B cell (primary cell): ENCODE measurements at regions not wholly inside any gene's neighbourhood (a gene's known extent, or its start where the extent isn't known, plus 50 kb on each side); places are given as distances from the start of the nearest gene placed in this dataset.

Source experiments
- EZH2 ChIP-seq: IDR thresholded peaks from 2 replicates; pipeline ENCODE4 v1.6.1; 2012; ENCODE audit warnings: borderline replicate concordance, low read depth, mild to moderate bottlenecking, moderate library complexity, low read length; ENCODE audit not compliant: insufficient read depth, poor library complexity, severe bottlenecking
- TF ChIP-seq, protein P1 (sequence below): fragments of 200-600 bp; IDR thresholded peaks from one replicate; pipeline ENCODE4 v1.8.0; 2022; ENCODE audit warnings: antibody characterized with exemption, mild to moderate bottlenecking

DNA sequence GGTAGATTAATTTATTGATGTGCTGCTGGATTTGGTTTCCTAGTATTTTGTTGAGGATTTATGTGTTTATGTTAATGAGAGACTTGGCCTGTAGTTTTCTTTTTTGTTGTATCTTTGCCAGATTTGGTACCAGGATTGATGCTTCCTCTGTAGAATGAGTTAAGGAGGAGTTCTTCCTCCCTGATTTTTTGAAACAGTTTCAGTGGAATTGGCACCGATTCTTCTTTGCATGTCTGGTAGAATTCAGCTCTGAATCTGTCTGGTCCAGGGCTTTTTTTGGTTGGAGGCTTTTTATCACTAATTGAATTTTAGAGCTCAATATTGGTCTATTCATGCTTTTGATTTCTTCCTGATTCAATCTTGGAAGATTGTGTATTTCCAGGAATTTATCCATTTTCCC, 174.0 kb upstream of the NDST4 start:
- TF ChIP-seq, protein P1, sequence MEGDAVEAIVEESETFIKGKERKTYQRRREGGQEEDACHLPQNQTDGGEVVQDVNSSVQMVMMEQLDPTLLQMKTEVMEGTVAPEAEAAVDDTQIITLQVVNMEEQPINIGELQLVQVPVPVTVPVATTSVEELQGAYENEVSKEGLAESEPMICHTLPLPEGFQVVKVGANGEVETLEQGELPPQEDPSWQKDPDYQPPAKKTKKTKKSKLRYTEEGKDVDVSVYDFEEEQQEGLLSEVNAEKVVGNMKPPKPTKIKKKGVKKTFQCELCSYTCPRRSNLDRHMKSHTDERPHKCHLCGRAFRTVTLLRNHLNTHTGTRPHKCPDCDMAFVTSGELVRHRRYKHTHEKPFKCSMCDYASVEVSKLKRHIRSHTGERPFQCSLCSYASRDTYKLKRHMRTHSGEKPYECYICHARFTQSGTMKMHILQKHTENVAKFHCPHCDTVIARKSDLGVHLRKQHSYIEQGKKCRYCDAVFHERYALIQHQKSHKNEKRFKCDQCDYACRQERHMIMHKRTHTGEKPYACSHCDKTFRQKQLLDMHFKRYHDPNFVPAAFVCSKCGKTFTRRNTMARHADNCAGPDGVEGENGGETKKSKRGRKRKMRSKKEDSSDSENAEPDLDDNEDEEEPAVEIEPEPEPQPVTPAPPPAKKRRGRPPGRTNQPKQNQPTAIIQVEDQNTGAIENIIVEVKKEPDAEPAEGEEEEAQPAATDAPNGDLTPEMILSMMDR, result no peak
- no peak for TF ChIP-seq EZH2
